HG02642 (cell line): ENCODE measurements at regions not wholly inside any gene's neighbourhood (a gene's known extent, or its start where the extent isn't known, plus 50 kb on each side); places are given as distances from the start of the nearest gene placed in this dataset.

Experiments
- ATAC-seq: cut with Tn5 transposase; IDR thresholded peaks from one replicate; pipeline ENCODE4 v1.9.1; 2021; ENCODE audit warnings: mild to moderate bottlenecking; ENCODE audit not compliant: unreplicated experiment, poor library complexity

- ATAC-seq: no peak
Observed at GRCh38 chr11:37724315-37724714, 1126.3 kb upstream of the RAG2 start.

- ATAC-seq: no peak
Observed at GRCh38 chr11:37721485-37721884, 1123.4 kb upstream of the RAG2 start.

GRCh38 chr11:37718431-37718999 lies 1120.5 kb upstream of the RAG2 start:
- no peak for ATAC-seq

- ATAC-seq: no peak
Observed at GRCh38 chr11:37712251-37712650, 1114.2 kb upstream of the RAG2 start.

GRCh38 chr11:37710031-37710430 lies 1112.0 kb upstream of the RAG2 start:
- ATAC-seq: no peak

GRCh38 chr11:37704791-37705190 lies 1106.8 kb upstream of the RAG2 start:
- no peak for ATAC-seq

GRCh38 chr11:37699644-37700043 lies 1101.6 kb upstream of the RAG2 start:
- ATAC-seq: no peak

GRCh38 chr11:37695283-37695682 lies 1097.2 kb upstream of the RAG2 start:
- ATAC-seq: no peak

GRCh38 chr11:37689951-37690350 lies 1091.9 kb upstream of the RAG2 start:
- ATAC-seq: no peak

- no peak for ATAC-seq
Observed at GRCh38 chr11:37688456-37688855, 1090.4 kb upstream of the RAG2 start.

GRCh38 chr11:37687130-37687529 lies 1089.1 kb upstream of the RAG2 start:
- no peak for ATAC-seq

GRCh38 chr11:37671321-37671720 lies 1073.3 kb upstream of the RAG2 start:
- no peak for ATAC-seq

GRCh38 chr11:37666960-37667359 lies 1068.9 kb upstream of the RAG2 start:
- no peak for ATAC-seq

- no peak for ATAC-seq
Observed at GRCh38 chr11:37657645-37658044, 1059.6 kb upstream of the RAG2 start.

GRCh38 chr11:37647767-37648166 lies 1049.7 kb upstream of the RAG2 start:
- no peak for ATAC-seq

- ATAC-seq: no peak
Observed at GRCh38 chr11:37643968-37644367, 1045.9 kb upstream of the RAG2 start.

- ATAC-seq: no peak
Observed at GRCh38 chr11:37642296-37642695, 1044.3 kb upstream of the RAG2 start.

- ATAC-seq: no peak
Observed at GRCh38 chr11:37632748-37633147, 1034.7 kb upstream of the RAG2 start.

- ATAC-seq: no peak
Observed at GRCh38 chr11:37630866-37631265, 1032.8 kb upstream of the RAG2 start.

GRCh38 chr11:37623778-37624177 lies 1025.7 kb upstream of the RAG2 start:
- ATAC-seq: no peak

- no peak for ATAC-seq
Observed at GRCh38 chr11:37621662-37622061, 1023.6 kb upstream of the RAG2 start.

GRCh38 chr11:37616291-37616690 lies 1018.3 kb upstream of the RAG2 start:
- no peak for ATAC-seq

- no peak for ATAC-seq
Observed at GRCh38 chr11:37613031-37613430, 1015.0 kb upstream of the RAG2 start.
